CD4-positive, alpha-beta T cell treated with Interferon alpha-2 for 1 hour (primary cell): ENCODE measurements at regions not wholly inside any gene's neighbourhood (a gene's known extent, or its start where the extent isn't known, plus 50 kb on each side); places are given as distances from the start of the nearest gene placed in this dataset.
"Not testable (repeated sequence)": the region's sequence is repeated elsewhere in the genome, so short reads cannot be mapped to it uniquely, and the experiment has no call there.

Experiments
- DNase-seq, 2 donors: peaks; one replicate each; pipeline ENCODE4 v3.0.0-alpha.2; 2020 to 2022

DNA sequence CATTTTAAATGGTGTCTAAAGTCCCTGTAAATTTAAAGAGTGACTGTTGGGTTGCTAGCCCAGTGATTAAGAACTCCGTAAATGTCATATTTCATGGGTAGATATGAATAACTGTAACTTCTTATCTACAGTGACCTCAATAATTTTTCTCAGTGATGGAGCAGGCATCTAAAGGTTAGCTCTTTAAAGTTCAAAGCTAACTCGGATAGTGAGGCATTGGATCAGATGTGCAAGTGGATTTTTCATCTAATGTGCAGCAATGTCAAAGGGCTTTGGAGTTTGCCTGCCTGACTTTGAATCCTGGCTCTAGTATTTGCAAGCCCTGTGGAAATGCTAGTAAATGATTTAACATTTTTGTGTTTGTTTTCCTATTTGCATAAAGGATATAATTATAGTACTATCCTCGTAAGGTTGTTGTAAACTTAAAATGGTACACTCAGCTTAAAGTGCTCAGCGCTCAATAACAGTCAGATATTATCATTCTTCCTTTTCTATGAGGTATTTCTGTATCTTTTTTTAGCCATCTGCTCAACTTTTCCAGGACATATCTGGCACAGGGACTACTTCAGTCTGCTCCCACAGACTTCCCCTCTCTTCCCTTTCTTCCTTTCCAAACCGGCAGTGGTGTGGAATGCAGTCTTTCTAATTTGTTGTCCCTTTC is 163.7 kb upstream of the ELL2 start:
- DNase-seq: no peak

- DNase-seq: no peak
These were observed 162.9 kb upstream of the ELL2 start for GRCh38 chr5:96124589-96124988.

- DNase-seq: no peak
These were observed 161.8 kb upstream of the ELL2 start for GRCh38 chr5:96123418-96123817.

- DNase-seq: no peak
These were observed 159.7 kb upstream of the ELL2 start for GRCh38 chr5:96121364-96121763.

- no peak for DNase-seq
These were observed 158.5 kb upstream of the ELL2 start for GRCh38 chr5:96120120-96120519.

DNA sequence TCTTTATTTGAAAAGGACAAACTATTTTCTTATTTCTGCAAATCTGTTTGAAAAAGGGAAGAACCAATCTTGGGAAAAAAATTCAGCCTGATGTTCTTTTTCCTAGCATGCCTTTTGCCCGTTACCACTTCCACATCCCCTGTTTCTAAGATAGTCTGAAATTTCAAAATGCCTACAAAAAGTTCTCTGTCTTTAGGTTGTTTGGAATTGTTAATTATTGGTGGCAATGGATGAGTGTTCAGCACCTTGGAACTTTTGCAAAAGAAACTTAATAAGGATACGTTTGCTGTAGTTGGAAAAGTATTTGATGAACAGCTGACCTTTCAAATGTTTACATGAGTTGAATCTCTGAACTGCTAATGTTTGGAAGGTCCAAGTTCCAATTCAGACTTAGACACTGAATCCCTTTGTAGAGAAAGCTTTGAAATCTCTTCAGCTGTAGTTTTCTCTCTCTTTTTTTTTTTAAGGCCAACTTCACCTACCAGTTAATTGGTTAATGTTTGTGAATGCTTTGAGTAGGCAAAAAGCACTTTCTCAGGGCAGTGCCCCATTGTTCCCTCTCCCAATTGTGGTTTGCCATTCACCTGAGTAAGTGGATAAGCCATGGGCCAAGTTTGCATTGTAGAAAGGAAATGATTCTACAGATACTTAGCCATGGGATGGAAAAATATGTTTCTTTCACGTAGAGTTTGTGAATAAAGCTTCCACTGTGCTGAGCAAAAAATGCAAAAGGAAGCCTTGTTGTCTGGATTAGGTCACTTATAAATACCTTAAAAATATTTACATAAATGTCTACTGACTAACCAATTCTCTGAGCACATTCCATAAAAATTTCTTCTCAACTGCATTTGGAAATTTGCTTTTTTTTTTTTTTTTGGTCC is 156.4 kb upstream of the ELL2 start:
- DNase-seq: no peak

DNA sequence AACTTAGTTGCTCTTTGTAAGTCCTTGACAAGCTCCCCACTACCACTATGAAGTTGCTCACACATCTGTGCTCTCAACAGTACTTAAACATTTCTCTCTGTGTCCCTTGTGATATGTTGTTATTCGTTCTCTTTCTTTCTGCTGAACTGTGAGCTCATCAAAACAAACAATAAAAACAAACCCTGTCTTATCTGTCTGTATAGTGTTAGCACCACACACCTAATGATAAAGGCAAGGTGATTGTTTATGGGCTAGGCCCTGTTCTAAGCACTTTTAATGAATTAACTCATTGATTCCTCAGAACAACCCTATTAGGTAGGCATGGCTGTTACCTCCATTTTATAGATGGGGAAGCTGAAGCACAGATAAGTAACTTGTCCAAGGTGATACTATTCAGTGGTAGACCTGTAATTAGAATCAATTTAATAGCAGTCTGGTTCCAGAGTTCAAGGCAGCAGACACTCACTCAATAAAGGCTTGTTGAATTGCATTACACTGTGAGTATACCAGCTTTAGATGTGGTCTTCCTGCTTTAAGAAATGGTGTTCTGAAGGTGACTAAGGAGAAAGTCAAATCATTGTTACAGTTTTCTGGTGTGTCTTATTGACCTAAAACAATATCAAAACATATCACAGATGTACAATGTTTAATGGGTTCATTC is 153.6 kb upstream of the ELL2 start:
- DNase-seq: no peak

DNA sequence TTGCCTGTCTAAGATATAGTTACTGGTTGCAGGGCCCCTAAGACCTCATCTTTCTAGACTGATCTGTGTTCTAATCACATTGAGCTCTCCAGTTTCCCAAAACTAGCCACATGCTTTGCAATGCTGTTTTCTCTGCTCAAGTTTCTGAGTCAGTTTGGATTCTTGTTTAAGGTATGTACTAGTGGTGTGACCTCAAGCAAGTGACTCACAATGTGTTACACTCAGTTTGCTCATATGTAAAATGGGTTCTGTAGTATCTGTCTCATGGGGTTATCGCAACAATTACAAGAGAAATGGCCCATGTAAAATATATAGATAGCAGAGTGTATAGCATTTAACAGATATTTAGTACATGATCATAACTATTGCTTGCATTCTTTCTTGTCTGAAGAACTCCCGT is 153.1 kb upstream of the ELL2 start:
- DNase-seq: no peak

- DNase-seq: no peak
These were observed 151.7 kb upstream of the ELL2 start for GRCh38 chr5:96113170-96113939.

DNA sequence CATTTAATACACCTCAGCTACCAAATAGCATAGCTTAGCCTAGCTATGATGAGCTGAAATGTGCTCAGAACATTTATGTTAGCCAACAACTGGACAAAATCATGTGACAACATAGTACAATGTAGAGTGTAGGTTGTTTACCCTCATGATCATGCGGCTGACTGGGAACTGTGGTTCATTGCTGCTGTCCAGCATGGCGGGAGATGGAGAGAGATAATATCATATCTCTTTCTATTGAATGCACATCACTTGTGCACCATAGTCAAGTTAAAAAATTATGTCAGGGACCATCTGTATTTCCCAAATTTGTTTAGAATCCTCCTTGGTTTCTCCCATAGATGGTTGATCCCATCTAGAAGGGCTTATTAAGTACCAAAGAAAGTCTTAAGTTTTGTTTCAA is 151.1 kb upstream of the ELL2 start:
- DNase-seq: no peak

GRCh38 chr5:96112123-96112670 is 150.5 kb upstream of the ELL2 start:
- no peak for DNase-seq

GRCh38 chr5:96111080-96111756 is 149.6 kb upstream of the ELL2 start:
- no peak for DNase-seq

GRCh38 chr5:96110300-96110699 is 148.6 kb upstream of the ELL2 start:
- no peak for DNase-seq

DNA sequence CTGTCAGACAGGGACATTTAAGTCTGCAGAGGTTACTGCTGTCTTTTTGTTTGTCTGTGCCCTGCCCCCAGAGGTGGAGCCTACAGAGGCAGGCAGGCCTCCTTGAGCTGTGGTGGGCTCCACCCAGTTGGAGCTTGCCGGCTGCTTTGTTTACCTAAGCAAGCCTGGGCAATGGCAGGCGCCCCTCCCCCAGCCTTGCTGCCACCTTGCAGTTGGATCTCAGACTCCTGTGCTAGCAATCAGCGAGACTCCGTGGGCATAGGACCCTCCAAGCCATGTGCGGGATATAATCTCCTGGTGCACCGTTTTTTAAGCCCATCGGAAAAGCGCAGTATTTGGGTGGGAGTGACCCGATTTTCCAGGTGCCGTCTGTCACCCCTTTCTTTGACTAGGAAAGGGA is 147.0 kb upstream of the ELL2 start:
- not testable (repeated sequence) for DNase-seq

- DNase-seq: not testable (repeated sequence)
These were observed 142.2 kb upstream of the ELL2 start for GRCh38 chr5:96103829-96104228.

- no peak for DNase-seq
These were observed 139.9 kb upstream of the ELL2 start for GRCh38 chr5:96101358-96102089.

DNA sequence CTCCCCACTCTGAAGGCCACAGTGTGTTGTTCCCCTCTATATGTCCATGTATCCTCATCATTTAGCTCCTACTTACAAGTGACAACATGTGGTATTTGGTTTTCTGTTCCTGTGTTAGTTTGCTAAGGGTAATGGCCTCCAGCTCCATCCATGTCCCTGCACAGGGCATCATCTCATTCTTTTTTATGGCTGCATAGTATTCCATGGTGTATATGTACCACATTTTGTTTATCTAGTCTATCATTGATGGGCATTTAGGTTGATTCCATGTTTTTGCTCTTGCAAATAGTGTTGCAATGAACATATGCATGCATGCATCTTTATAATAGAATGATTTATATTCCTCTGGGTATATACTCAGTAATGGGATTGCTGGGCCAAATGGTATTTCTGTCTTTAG is 135.8 kb upstream of the ELL2 start:
- DNase-seq: not testable (repeated sequence)

DNA sequence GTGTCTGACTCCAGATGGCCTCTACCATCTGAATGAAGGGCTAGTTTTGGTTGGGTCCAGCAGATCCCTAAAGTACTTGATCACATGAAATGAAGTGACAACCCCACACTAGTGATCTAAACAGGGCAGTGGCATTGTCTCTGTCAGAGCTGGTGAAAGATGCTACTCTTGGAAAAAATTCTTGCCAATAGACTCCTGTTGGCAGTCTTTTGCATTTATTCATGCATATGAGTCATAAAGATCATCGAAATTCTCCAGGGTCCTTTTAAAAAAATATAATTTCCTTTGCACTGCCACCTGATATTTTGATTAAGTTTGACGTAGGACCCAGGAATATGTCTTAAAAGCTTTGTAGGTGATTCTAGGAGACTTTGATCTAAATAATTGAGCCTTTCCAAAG is 135.1 kb upstream of the ELL2 start:
- no peak for DNase-seq

DNA sequence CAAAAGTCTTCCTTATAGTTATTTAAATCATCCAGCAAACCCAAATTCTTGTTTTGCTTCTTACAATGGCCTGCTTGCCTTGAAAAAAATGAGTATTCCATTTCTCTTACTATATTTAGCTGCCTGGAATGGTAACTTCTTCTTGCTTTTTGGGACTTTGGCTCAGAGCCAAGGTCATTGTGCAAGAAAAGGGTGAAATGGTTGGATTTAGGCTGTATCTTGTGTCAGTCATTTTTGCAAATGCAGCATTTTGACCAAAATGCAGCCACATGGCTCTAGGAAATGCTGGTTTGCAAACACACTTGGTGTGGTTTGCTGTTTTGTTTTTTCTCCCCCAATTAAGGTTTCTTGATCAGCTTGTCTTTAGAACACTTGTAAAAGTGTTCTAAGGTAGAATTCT is 133.3 kb upstream of the ELL2 start:
- DNase-seq: no peak

GRCh38 chr5:96093890-96094381 is 132.3 kb upstream of the ELL2 start:
- no peak for DNase-seq

- DNase-seq: no peak
These were observed 131.7 kb upstream of the ELL2 start for GRCh38 chr5:96093340-96093739.
